ENCODE measurements at regions not wholly inside any gene's neighbourhood (a gene's known extent, or its start where the extent isn't known, plus 50 kb on each side); places are given as distances from the start of the nearest gene placed in this dataset.

DNA sequence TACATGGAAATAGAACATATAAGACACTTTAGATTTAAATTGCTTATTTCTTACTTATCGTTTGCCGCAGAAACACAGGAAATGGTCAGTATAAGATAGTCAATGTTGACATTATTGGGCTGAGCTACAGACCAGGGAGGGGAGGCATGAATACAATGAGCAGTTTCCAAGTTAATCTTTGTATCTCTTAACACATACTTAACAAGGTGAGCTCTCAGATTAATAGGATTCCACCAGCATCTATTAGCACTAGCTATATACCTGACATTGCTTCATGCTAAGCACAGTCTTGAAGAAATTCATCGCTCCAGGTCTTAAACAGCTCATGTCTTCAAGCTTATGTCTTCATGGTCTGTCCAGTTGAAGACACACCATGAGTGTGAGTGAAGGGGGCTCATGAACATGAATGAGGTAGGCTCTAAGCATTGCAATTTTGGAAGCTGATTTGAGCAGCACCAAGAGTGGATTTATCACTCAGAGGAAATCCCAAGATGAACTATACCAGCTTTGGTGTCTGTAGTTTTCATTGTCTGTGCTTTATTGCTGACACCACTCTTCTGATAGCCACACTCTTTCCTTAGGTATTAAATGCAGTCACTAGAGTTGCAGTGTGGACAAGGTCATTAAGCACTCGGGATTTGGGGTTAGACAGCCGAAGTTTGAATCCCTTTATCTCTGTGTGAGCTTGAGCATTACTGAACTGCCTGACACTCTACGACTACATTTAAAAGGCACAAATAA, 359.3 kb upstream of the EPHA4 start:
- no peak for TF ChIP-seq POLR2A (IDR thresholded peaks at IDR 0.05)
- TF ChIP-seq CTCF (IDR thresholded peaks at IDR 0.05), result no peak
